Astrocyte of the cerebellum (primary cell): ENCODE measurements at regions not wholly inside any gene's neighbourhood (a gene's known extent, or its start where the extent isn't known, plus 50 kb on each side); places are given as distances from the start of the nearest gene placed in this dataset.

Experiments
- DNase-seq: peaks from one replicate; pipeline ENCODE4 v3.0.0-alpha.2; 2011; ENCODE audit warnings: low read depth
- H3K4me3 ChIP-seq: 2 replicates; pipeline ENCODE4 v1.5.1; 2011; ENCODE audit warnings: mild to moderate bottlenecking, low read depth, low read length, moderate library complexity
- in situ Hi-C: cut with HindIII; loops from 2 replicates; pipeline ENCODE4 v1.10.0; 2017; ENCODE audit warnings: low sequenced_read_pairs
- TF ChIP-seq, protein P1 (sequence below): IDR thresholded peaks from 2 replicates; pipeline ENCODE4 v1.5.1; 2012; ENCODE audit warnings: low read length, low read depth, moderate library complexity, mild to moderate bottlenecking; ENCODE audit errors: missing control alignments

DNA sequence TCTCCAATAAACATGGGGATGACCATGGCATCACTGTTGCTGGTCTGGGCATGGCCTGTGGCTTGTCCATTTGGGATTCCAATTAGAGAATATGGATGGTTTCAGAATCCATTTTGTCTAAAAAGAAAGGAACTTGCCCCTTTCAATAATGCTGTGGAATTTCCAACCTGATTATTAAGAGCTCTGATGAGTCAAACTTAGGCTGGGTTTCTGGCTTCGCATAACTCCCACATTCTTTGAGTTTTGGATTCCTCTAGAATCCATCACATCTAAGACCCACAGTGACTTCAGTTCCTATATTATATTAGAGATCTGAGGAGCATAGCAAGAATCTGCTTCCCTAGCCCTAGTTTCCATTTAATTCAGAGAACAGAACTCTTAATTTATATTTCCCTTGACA is 531.5 kb downstream of the TNS1 start:
- in situ Hi-C loops, result no loop called here
- DNase-seq, result no peak

GRCh38 chr2:217469203-217469810 is 533.5 kb downstream of the TNS1 start:
- in situ Hi-C loops, result no loop called here
- no peak for DNase-seq
- H3K4me3 ChIP-seq, result no peak overlapping the region
- TF ChIP-seq, protein P1, sequence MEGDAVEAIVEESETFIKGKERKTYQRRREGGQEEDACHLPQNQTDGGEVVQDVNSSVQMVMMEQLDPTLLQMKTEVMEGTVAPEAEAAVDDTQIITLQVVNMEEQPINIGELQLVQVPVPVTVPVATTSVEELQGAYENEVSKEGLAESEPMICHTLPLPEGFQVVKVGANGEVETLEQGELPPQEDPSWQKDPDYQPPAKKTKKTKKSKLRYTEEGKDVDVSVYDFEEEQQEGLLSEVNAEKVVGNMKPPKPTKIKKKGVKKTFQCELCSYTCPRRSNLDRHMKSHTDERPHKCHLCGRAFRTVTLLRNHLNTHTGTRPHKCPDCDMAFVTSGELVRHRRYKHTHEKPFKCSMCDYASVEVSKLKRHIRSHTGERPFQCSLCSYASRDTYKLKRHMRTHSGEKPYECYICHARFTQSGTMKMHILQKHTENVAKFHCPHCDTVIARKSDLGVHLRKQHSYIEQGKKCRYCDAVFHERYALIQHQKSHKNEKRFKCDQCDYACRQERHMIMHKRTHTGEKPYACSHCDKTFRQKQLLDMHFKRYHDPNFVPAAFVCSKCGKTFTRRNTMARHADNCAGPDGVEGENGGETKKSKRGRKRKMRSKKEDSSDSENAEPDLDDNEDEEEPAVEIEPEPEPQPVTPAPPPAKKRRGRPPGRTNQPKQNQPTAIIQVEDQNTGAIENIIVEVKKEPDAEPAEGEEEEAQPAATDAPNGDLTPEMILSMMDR, result no peak

More for the DNA sequence above, 531.5 kb downstream of the TNS1 start:
- TF ChIP-seq, protein P1, result no peak
- H3K4me3 ChIP-seq, result no peak overlapping the region

GRCh38 chr2:217468042-217468830 is 534.6 kb downstream of the TNS1 start:
- H3K4me3 ChIP-seq, result no peak overlapping the region
- in situ Hi-C loops, result no loop called here
- DNase-seq, result no peak
- TF ChIP-seq, protein P1, result no peak

GRCh38 chr2:217467331-217467730 is 535.5 kb downstream of the TNS1 start:
- in situ Hi-C loops, result no loop called here
- no peak for DNase-seq
- TF ChIP-seq, protein P1, result no peak
- H3K4me3 ChIP-seq, result no peak overlapping the region

- DNase-seq, result no peak
- no peak overlapping the region for H3K4me3 ChIP-seq
- TF ChIP-seq, protein P1, result no peak
- in situ Hi-C loops, result no loop called here
Measured at GRCh38 chr2:217466805-217467204, 536.0 kb downstream of the TNS1 start.

DNA sequence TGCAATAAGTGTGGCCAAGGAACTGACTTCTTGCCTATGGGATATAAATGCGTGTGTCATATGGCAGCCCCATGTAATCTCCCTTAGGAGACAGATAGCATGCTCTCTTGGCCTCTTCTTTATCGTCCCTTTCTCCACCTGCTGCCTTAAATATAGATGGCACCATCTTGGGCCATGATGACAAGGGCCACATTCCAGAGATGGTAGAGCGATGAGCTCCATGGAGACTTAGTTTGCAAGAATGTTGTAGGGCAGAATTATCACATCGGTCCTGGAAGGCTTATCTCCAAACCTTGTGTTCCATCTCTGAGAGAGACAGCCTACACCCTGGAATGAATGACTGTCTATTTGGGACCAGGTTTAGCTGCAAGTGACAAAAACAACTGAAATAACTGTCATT is 536.7 kb downstream of the TNS1 start:
- TF ChIP-seq, protein P1, result no peak
- in situ Hi-C loops, result no loop called here
- no peak for DNase-seq
- no peak overlapping the region for H3K4me3 ChIP-seq
